Lower leg skin (tissue), 3 donors: ENCODE measurements at regions not wholly inside any gene's neighbourhood (a gene's known extent, or its start where the extent isn't known, plus 50 kb on each side); places are given as distances from the start of the nearest gene placed in this dataset.

ENCODE experiments used
- CTCF ChIP-seq, 3 donors: fragments of 450-650 bp; IDR thresholded peaks; one replicate each; pipeline ENCODE4 v1.5.1; 2016; ENCODE audit warnings: antibody characterized with exemption in 3 of 3, mild to moderate bottlenecking in 3 of 3, moderate library complexity in 2 of 3
- POLR2A ChIP-seq, 2 donors: fragments of 450-650 bp; IDR thresholded peaks; one replicate each; pipeline ENCODE4 v1.6.1; 2016 to 2017; ENCODE audit warnings: antibody characterized with exemption in 2 of 2, mild to moderate bottlenecking in 1 of 2, moderate library complexity in 1 of 2

GRCh38 chr1:38744452-38745350, 114.9 kb downstream of the RRAGC start:
- TF ChIP-seq CTCF (IDR thresholded peaks at IDR 0.05) = no peak
- no peak for TF ChIP-seq POLR2A (IDR thresholded peaks at IDR 0.05)
